PC-3 (cell line): ENCODE measurements at regions not wholly inside any gene's neighbourhood (a gene's known extent, or its start where the extent isn't known, plus 50 kb on each side); places are given as distances from the start of the nearest gene placed in this dataset.

Experiments
- ATAC-seq: fragments of 200-7000 bp; cut with Tn5 transposase; 2 replicates; pipeline ENCODE4 v1.9.1; 2020; ENCODE audit warnings: mild to moderate bottlenecking, moderate library complexity
- BruUV-seq: library from RNA; stranded (reverse); fragments of 400-500 nt; replicated peaks from 2 replicates; lab custom pipeline; 2021; lab: Mats Ljungman, UMichigan
- CTCF ChIA-PET: fragments of 300-600 bp; sonication (Branson Sonifier 250); formaldehyde crosslinking; loops from one replicate; lab custom pipeline; 2022; ENCODE audit warnings: antibody characterized with exemption; lab: Charles Lee
- POLR2A ChIA-PET: fragments of 300-600 bp; sonication (Branson Sonifier 250); formaldehyde crosslinking; loops from one replicate; lab custom pipeline; 2022; ENCODE audit warnings: antibody characterized with exemption; ENCODE audit not compliant: unreplicated experiment; lab: Charles Lee
- DNase-seq: peaks from one replicate; pipeline ENCODE4 v3.0.0-alpha.2; 2015
- H2AFZ ChIP-seq: fragments of 300-600 bp; sonication (generic); 2 replicates; pipeline ENCODE4 v1.6.0; 2016; ENCODE audit warnings: antibody characterized with exemption, low read length
- H3F3A ChIP-seq: fragments of 300-600 bp; sonication (generic); one replicate; pipeline ENCODE4 v1.6.0; 2017; ENCODE audit warnings: antibody characterized with exemption, low read length, control low read depth, mild to moderate bottlenecking; ENCODE audit not compliant: unreplicated experiment
- H3K27ac ChIP-seq: fragments of 300-600 bp; sonication (generic); 2 replicates; pipeline ENCODE4 v1.5.1; 2016; ENCODE audit warnings: mild to moderate bottlenecking, low read length
- H3K27me3 ChIP-seq: fragments of 300-600 bp; sonication (generic); 2 replicates; pipeline ENCODE4 v1.6.1; 2016; ENCODE audit warnings: low read length, mixed read lengths
- H3K36me3 ChIP-seq: fragments of 300-600 bp; sonication (generic); 2 replicates; pipeline ENCODE4 v1.6.1; 2016; ENCODE audit warnings: low read depth, mixed run types, low read length, mixed read lengths
- H3K4me1 ChIP-seq: fragments of 300-600 bp; sonication (generic); 2 replicates; pipeline ENCODE4 v1.5.1; 2016; ENCODE audit warnings: low read length; ENCODE audit not compliant: insufficient read depth
- H3K4me2 ChIP-seq: fragments of 300-600 bp; sonication (generic); 2 replicates; pipeline ENCODE4 v1.6.0; 2016; ENCODE audit warnings: low read length
- H3K4me3 ChIP-seq: fragments of 300-600 bp; sonication (generic); 2 replicates; pipeline ENCODE4 v1.5.1; 2016; ENCODE audit warnings: mild to moderate bottlenecking, low read length, mixed read lengths
- H3K79me2 ChIP-seq: fragments of 300-600 bp; sonication (generic); 2 replicates; pipeline ENCODE4 v1.6.1; 2017; ENCODE audit warnings: low read length, mixed read lengths
- H3K9ac ChIP-seq: fragments of 300-600 bp; sonication (generic); 2 replicates; pipeline ENCODE4 v1.6.0; 2016; ENCODE audit warnings: mild to moderate bottlenecking, low read length
- H3K9me2 ChIP-seq: fragments of 300-600 bp; sonication (generic); replicated peaks from 2 replicates; pipeline ENCODE4 v1.6.1; 2016; ENCODE audit warnings: mixed run types, low read length, mixed read lengths
- H3K9me3 ChIP-seq: fragments of 300-600 bp; sonication (generic); 2 replicates; pipeline ENCODE4 v1.6.1; 2016; ENCODE audit warnings: low read length, mixed read lengths
- H4K20me1 ChIP-seq: fragments of 300-600 bp; sonication (generic); 2 replicates; pipeline ENCODE4 v1.6.1; 2016; ENCODE audit warnings: low read length, mixed read lengths
- EZH2 ChIP-seq: fragments of 300-600 bp; sonication (generic); IDR thresholded peaks from one replicate; pipeline ENCODE4 v1.6.1; 2017; ENCODE audit warnings: antibody characterized with exemption, mild to moderate bottlenecking, low read length; ENCODE audit not compliant: unreplicated experiment
- EZH2phosphoT487 ChIP-seq: fragments of 300-600 bp; sonication (generic); IDR thresholded peaks from 2 replicates; pipeline ENCODE4 v1.6.1; 2018; ENCODE audit warnings: mild to moderate bottlenecking, antibody characterized with exemption, low read length, borderline replicate concordance
- intact Hi-C: fragments of 100-400 bp; cut with micrococcal nuclease; formaldehyde crosslinking; loops from 2 replicates; pipeline ENCODE4 v1.9.0; 2023
- TF ChIP-seq, protein P1 (sequence below): fragments of 300-600 bp; sonication (generic); conservative IDR thresholded peaks from 2 replicates; pipeline ENCODE4 v1.5.1; 2017; ENCODE audit warnings: antibody characterized with exemption, low read depth, mild to moderate bottlenecking, low read length

DNA sequence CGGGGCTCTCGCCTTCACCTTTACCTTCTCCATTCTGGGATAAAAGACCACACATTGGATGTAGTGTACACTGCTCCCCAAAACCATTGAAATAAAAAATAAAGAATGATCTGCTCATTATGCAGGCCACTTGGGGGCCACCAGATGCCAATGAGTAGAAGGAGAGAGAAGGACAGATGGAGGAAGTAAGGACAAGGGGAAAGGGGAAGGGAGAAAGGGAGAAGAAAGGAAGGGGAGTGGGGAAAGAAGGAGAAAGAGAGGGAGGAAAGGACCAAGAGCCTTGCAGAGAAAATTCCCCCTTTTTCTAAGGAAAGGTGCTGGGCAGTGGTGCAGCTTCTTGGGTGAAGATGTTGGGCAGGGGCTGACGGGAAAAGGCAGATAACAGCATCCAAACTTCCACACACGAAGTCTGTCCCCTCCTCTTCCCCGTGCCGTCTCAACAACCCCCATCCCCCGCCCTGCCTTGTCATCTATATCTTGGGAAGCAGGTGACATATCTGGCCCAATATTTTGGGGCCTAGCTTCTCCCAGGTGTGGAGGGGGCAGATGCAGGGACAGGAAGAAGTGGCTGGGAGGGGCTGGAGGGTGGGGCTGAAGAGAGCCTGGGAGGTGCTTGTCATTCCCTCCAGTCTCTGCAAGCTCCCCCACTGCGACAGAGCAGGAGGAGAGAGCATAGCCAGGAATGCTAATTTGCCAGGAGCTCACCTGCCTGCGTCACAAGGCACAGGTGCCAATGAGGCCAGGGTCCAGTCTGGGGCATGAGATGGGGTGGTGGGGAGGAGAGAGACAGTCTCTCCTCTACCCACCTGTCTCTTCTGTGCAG, 107.5 kb downstream of the SINHCAF start:
- Histone ChIP-seq H3K4me1 (no peaks in the 10 kb centered on the region), H3K9ac (no peak overlapping the region), H3K36me3 (no peaks in the 10 kb centered on the region), H3K27ac (no peak overlapping the region), H4K20me1 (no peaks in the 10 kb centered on the region), H3F3A (no peaks in the 10 kb centered on the region), H3K79me2 (no peaks in the 10 kb centered on the region), H2AFZ (no peak overlapping the region), H3K9me2 (no peaks in the 10 kb centered on the region), H3K27me3 (peaks cover 28% of the 10 kb centered on the region), H3K9me3 (no peaks in the 10 kb centered on the region), H3K4me2 (no peak overlapping the region), H3K4me3 (no peak overlapping the region)
- CTCF ChIA-PET, result no interaction called here
- ATAC-seq (no peak), DNase-seq (no peak)
- POLR2A ChIA-PET, result no interaction called here
- TF ChIP-seq EZH2 (no peak), EZH2phosphoT487 (no peak)
- TF ChIP-seq, protein P1, sequence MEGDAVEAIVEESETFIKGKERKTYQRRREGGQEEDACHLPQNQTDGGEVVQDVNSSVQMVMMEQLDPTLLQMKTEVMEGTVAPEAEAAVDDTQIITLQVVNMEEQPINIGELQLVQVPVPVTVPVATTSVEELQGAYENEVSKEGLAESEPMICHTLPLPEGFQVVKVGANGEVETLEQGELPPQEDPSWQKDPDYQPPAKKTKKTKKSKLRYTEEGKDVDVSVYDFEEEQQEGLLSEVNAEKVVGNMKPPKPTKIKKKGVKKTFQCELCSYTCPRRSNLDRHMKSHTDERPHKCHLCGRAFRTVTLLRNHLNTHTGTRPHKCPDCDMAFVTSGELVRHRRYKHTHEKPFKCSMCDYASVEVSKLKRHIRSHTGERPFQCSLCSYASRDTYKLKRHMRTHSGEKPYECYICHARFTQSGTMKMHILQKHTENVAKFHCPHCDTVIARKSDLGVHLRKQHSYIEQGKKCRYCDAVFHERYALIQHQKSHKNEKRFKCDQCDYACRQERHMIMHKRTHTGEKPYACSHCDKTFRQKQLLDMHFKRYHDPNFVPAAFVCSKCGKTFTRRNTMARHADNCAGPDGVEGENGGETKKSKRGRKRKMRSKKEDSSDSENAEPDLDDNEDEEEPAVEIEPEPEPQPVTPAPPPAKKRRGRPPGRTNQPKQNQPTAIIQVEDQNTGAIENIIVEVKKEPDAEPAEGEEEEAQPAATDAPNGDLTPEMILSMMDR, result no peak
- BruUV-seq, result no TSS peak
- intact Hi-C loops, result no loop called here

DNA sequence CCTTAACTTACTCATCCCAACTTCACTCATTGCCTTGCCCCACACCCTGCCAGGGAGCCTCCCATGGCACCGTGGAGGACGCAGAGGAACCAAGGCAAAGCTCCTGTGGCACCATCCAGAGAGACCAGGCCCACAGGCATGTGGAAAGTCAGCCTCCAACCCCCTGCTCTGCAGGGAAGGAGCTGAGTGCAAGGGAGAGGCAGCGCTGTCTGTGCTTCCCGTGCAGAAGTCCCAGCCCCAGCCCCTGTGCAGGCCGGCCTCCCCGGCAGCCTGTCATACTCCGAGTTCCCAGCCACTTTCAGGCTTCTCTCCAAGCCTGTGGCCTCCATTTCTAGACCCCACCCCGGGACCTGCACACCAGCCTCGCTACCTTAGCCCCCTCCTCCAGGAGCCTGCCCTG, 106.4 kb downstream of the SINHCAF start:
- DNase-seq (no peak), ATAC-seq (no peak)
- H3K4me1 ChIP-seq, result no peaks in the 10 kb centered on the region
- no peaks in the 10 kb centered on the region for H3K9me3 ChIP-seq
- TF ChIP-seq EZH2phosphoT487, result no peak
- H3K4me3 ChIP-seq, result no peak overlapping the region
- POLR2A ChIA-PET, result no interaction called here
- H4K20me1 ChIP-seq, result no peaks in the 10 kb centered on the region
- H3K4me2 ChIP-seq, result no peak overlapping the region
- H3K36me3 ChIP-seq, result no peaks in the 10 kb centered on the region
- no peak overlapping the region for H3K27ac ChIP-seq
- peaks cover 28% of the 10 kb centered on the region for H3K27me3 ChIP-seq
- no peak overlapping the region for H2AFZ ChIP-seq
- no TSS peak for BruUV-seq
- no peaks in the 10 kb centered on the region for H3F3A ChIP-seq
- intact Hi-C loops, result no loop called here
- H3K79me2 ChIP-seq, result no peaks in the 10 kb centered on the region
- H3K9me2 ChIP-seq, result no peaks in the 10 kb centered on the region
- H3K9ac ChIP-seq, result no peak overlapping the region
- CTCF ChIA-PET, result no interaction called here

DNA sequence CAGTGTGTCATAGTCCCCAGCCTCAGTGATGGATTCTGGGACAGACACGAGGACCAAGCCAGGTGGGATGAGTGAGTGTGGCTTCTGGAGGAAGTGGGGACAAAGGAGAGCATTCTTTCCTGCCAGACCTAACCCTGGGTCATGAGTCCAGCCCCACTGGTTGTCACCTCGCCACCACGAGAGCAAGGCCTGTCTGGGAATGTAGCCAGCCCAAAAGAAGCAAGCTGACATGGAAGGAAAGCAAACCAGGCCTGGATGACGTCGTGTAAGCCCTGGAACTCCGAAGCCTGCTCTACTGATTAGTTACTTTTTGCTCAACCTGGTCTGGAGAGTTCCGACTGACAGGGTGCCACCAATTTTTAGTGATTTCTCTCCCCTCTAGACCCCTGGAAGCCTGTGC, 105.9 kb downstream of the SINHCAF start:
- no peaks in the 10 kb centered on the region for H3K4me1 ChIP-seq
- H3K9ac ChIP-seq, result no peak overlapping the region
- intact Hi-C loops, result no loop called here
- no peaks in the 10 kb centered on the region for H3K9me3 ChIP-seq
- no peaks in the 10 kb centered on the region for H3F3A ChIP-seq
- H3K4me3 ChIP-seq, result no peak overlapping the region
- no peaks in the 10 kb centered on the region for H3K79me2 ChIP-seq
- no peak for ATAC-seq
- peaks cover 28% of the 10 kb centered on the region for H3K27me3 ChIP-seq
- DNase-seq, result no peak
- no peak overlapping the region for H2AFZ ChIP-seq
- ChIA-PET POLR2A (no interaction called here), CTCF (no interaction called here)
- H3K27ac ChIP-seq, result no peak overlapping the region
- BruUV-seq, result no TSS peak
- no peak overlapping the region for H3K4me2 ChIP-seq
- TF ChIP-seq, protein P1, result no peak
- TF ChIP-seq EZH2 (no peak), EZH2phosphoT487 (no peak)
- H3K9me2 ChIP-seq, result no peaks in the 10 kb centered on the region
- H3K36me3 ChIP-seq, result no peaks in the 10 kb centered on the region
- no peaks in the 10 kb centered on the region for H4K20me1 ChIP-seq
